Keratinocyte (primary cell): ENCODE measurements at regions not wholly inside any gene's neighbourhood (a gene's known extent, or its start where the extent isn't known, plus 50 kb on each side); places are given as distances from the start of the nearest gene placed in this dataset.

ENCODE experiments used
- DNase-seq: peaks from one replicate; pipeline ENCODE4 v3.0.0-alpha.2; 2011; ENCODE audit warnings: low read depth, missing footprints, low spot score
- FAIRE-seq: peaks from 2 replicates; lab custom pipeline; 2011; peaks lifted over from hg19 to GRCh38; lab: Jason Lieb, UNC
- H2AFZ ChIP-seq: 2 replicates; pipeline ENCODE4 v1.6.0; 2012; ENCODE audit warnings: low read length, control low read depth, inconsistent platforms; ENCODE audit not compliant: control insufficient read depth
- H3K27ac ChIP-seq: 2 replicates; pipeline ENCODE4 v1.5.1; 2011; ENCODE audit warnings: low read length; ENCODE audit not compliant: control insufficient read depth, insufficient read depth
- H3K27me3 ChIP-seq: 3 replicates; pipeline ENCODE4 v1.6.0; 2011; ENCODE audit warnings: low read length; ENCODE audit not compliant: control insufficient read depth, insufficient read depth; ENCODE audit errors: extremely low read depth
- H3K36me3 ChIP-seq, 2 experiments: 2 replicates in 1 of 2; 3 replicates in 1 of 2; pipeline ENCODE4 v1.5.1; 2011; ENCODE audit warnings: low read length in 2 of 2, mild to moderate bottlenecking in 1 of 2; ENCODE audit not compliant: control insufficient read depth in 2 of 2, insufficient read depth in 2 of 2; ENCODE audit errors: extremely low read depth in 1 of 2
- H3K4me1 ChIP-seq: 3 replicates; pipeline ENCODE4 v1.5.1; 2011; ENCODE audit warnings: low read length; ENCODE audit not compliant: control insufficient read depth, insufficient read depth; ENCODE audit errors: extremely low read depth
- H3K4me2 ChIP-seq: 3 replicates; pipeline ENCODE4 v1.6.0; 2011; ENCODE audit warnings: low read depth, low read length; ENCODE audit not compliant: control insufficient read depth, insufficient read depth; ENCODE audit errors: extremely low read depth
- H3K4me3 ChIP-seq, 3 experiments: fragments of 200-600 bp in 1 of 3; sonication (generic) in 1 of 3; 2 replicates in 2 of 3; 3 replicates in 1 of 3; pipeline ENCODE4 v1.5.1; 2011 to 2016; ENCODE audit warnings: low read length in 3 of 3, mild to moderate bottlenecking in 3 of 3, control low read depth in 2 of 3, inconsistent platforms in 1 of 3, low read depth in 1 of 3, mixed read lengths in 1 of 3, mixed run types in 1 of 3, moderate library complexity in 1 of 3; ENCODE audit not compliant: control insufficient read depth in 2 of 3, insufficient read depth in 2 of 3; ENCODE audit errors: extremely low read depth in 1 of 3
- H3K79me2 ChIP-seq: 2 replicates; pipeline ENCODE4 v1.6.0; 2012; ENCODE audit warnings: low read length; ENCODE audit not compliant: control insufficient read depth, insufficient read depth
- H3K9ac ChIP-seq: 3 replicates; pipeline ENCODE4 v1.6.0; 2011; ENCODE audit warnings: low read length; ENCODE audit not compliant: control insufficient read depth, insufficient read depth; ENCODE audit errors: extremely low read depth
- H3K9me1 ChIP-seq: 3 replicates; pipeline ENCODE4 v1.6.0; 2011; ENCODE audit warnings: low read length; ENCODE audit not compliant: control insufficient read depth, insufficient read depth; ENCODE audit errors: extremely low read depth
- H3K9me3 ChIP-seq: 2 replicates; pipeline ENCODE4 v1.5.1; 2012; ENCODE audit warnings: low read depth, low read length; ENCODE audit not compliant: control insufficient read depth
- H4K20me1 ChIP-seq: 3 replicates; pipeline ENCODE4 v1.6.0; 2011; ENCODE audit warnings: low read length; ENCODE audit not compliant: control insufficient read depth, insufficient read depth; ENCODE audit errors: extremely low read depth
- EZH2 ChIP-seq: IDR thresholded peaks from one replicate; pipeline ENCODE4 v1.6.1; 2012; ENCODE audit warnings: inconsistent platforms, mild to moderate bottlenecking, low read length, moderate library complexity
- dilution Hi-C: fragments of 300-500 bp; cut with MboI; formaldehyde crosslinking; loops from one replicate; pipeline ENCODE4 v1.7.0; 2020; ENCODE audit warnings: low sequenced_read_pairs; ENCODE audit not compliant: extremely low pct_ligation_motif_present
- TF ChIP-seq, protein P1 (sequence below), 3 experiments: IDR thresholded peaks in 1 of 3; conservative IDR thresholded peaks in 1 of 3; optimal IDR thresholded peaks in 1 of 3; 2 replicates in 2 of 3; 3 replicates in 1 of 3; pipeline versions ENCODE3 to v1.5.1; 2011; ENCODE audit warnings: low read length in 3 of 3, mild to moderate bottlenecking in 3 of 3, moderate library complexity in 2 of 3, control low read depth in 1 of 3, inconsistent platforms in 1 of 3; ENCODE audit not compliant: insufficient read depth in 2 of 3; ENCODE audit errors: extremely low read depth in 1 of 3

DNA sequence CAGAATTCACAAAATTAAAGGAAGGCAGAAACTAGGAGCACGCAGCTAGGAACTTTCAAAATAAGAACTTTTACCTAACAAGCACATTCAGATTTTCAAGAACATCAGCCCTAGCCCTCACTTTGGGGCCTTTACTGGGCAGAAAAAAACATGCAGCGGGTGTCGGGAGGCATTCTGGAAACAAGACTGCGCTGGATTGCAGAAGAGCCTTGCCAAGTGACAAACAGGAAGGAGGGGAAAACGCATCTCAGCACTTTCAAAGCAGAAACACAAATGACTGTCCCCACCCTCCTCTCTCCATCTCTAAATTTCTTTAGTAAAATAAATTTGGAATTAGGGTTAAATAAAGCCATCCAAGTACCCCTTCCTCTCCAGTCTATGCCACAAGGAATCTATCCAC, 74.6 kb upstream of the RREB1 start:
- dilution Hi-C loops = no loop called here
- Histone ChIP-seq H3K9me1 (no peaks in the 10 kb centered on the region), H3K4me2 (no peak overlapping the region), H2AFZ (no peak overlapping the region), H3K79me2 (no peaks in the 10 kb centered on the region), H3K9me3 (no peaks in the 10 kb centered on the region), H3K4me1 (no peaks in the 10 kb centered on the region), H3K27me3 (no peaks in the 10 kb centered on the region), H3K9ac (no peak overlapping the region), H3K27ac (no peak overlapping the region), H3K4me3 (no peak overlapping the region), H3K36me3 (no peaks in the 10 kb centered on the region), H4K20me1 (no peaks in the 10 kb centered on the region)
- no peak for DNase-seq
- FAIRE-seq = no peak
- TF ChIP-seq, protein P1, sequence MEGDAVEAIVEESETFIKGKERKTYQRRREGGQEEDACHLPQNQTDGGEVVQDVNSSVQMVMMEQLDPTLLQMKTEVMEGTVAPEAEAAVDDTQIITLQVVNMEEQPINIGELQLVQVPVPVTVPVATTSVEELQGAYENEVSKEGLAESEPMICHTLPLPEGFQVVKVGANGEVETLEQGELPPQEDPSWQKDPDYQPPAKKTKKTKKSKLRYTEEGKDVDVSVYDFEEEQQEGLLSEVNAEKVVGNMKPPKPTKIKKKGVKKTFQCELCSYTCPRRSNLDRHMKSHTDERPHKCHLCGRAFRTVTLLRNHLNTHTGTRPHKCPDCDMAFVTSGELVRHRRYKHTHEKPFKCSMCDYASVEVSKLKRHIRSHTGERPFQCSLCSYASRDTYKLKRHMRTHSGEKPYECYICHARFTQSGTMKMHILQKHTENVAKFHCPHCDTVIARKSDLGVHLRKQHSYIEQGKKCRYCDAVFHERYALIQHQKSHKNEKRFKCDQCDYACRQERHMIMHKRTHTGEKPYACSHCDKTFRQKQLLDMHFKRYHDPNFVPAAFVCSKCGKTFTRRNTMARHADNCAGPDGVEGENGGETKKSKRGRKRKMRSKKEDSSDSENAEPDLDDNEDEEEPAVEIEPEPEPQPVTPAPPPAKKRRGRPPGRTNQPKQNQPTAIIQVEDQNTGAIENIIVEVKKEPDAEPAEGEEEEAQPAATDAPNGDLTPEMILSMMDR (optimal IDR thresholded peaks at IDR 0.05 in 1 of 3, IDR thresholded peaks at IDR 0.05 in 1 of 3, conservative IDR thresholded peaks at IDR 0.05 in 1 of 3; ENCODE audit: extremely low read depth in 1 of 3, insufficient read depth in 2 of 3, low read length in 3 of 3) = no peak
- TF ChIP-seq EZH2 = no peak

DNA sequence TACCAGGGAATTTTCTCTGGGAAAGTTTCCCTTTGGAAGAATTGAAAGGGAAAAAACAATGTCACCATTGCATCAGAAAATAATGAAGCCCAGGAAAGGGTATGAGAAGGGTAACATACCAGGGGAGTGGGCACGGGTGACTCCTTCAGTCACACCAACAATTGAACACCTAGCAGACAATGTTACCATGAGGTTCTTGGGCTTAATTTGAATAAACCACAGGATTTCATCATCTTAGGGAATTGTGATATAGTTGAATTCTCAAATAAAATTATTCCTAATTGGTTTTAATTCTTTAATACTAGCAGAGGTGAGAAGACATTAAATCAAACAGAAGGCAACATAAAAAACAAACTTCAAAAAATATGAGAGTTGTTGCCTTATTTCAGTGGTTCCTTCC, 73.7 kb upstream of the RREB1 start:
- Histone ChIP-seq H4K20me1 (no peaks in the 10 kb centered on the region), H3K4me3 (no peak overlapping the region), H3K79me2 (no peaks in the 10 kb centered on the region), H3K4me1 (no peaks in the 10 kb centered on the region), H3K27ac (no peak overlapping the region), H3K36me3 (no peaks in the 10 kb centered on the region), H2AFZ (no peak overlapping the region), H3K9ac (no peak overlapping the region), H3K9me3 (no peaks in the 10 kb centered on the region), H3K4me2 (no peak overlapping the region), H3K9me1 (no peaks in the 10 kb centered on the region), H3K27me3 (no peaks in the 10 kb centered on the region)
- dilution Hi-C loops = no loop called here
- TF ChIP-seq, protein P1 (optimal IDR thresholded peaks at IDR 0.05 in 1 of 3, IDR thresholded peaks at IDR 0.05 in 1 of 3, conservative IDR thresholded peaks at IDR 0.05 in 1 of 3; ENCODE audit: extremely low read depth in 1 of 3, insufficient read depth in 2 of 3, low read length in 3 of 3) = no peak
- TF ChIP-seq EZH2 = no peak
- FAIRE-seq (no peak), DNase-seq (no peak)
